ENCODE measurements at regions not wholly inside any gene's neighbourhood (a gene's known extent, or its start where the extent isn't known, plus 50 kb on each side); places are given as distances from the start of the nearest gene placed in this dataset.

GRCh38 chr18:4839639-4840038 is 357.4 kb downstream of the AKAIN1 start:
- TF ChIP-seq MYC (IDR thresholded peaks at IDR 0.05; ENCODE audit: low read depth, low read length) (no peak), POLR2A (IDR thresholded peaks at IDR 0.05; ENCODE audit: extremely low read depth, insufficient read length) (no peak), CTCF (IDR thresholded peaks at IDR 0.05; ENCODE audit: low read depth, low read length) (no peak), MAX (IDR thresholded peaks at IDR 0.05; ENCODE audit: low read depth, low read length) (no peak)
- DNase-seq (ENCODE audit: low read depth), result no peak

GRCh38 chr18:4836141-4836540 is 360.9 kb downstream of the AKAIN1 start:
- no peak for DNase-seq (ENCODE audit: low read depth)
- no peak overlapping the region for H3K4me3 ChIP-seq (ENCODE audit: low read depth, low read length)
- TF ChIP-seq CTCF (IDR thresholded peaks at IDR 0.05; ENCODE audit: low read depth, low read length) (no peak), MYC (IDR thresholded peaks at IDR 0.05; ENCODE audit: low read depth, low read length) (no peak), MAX (IDR thresholded peaks at IDR 0.05; ENCODE audit: low read depth, low read length) (no peak), POLR2A (IDR thresholded peaks at IDR 0.05; ENCODE audit: extremely low read depth, insufficient read length) (no peak)

More at GRCh38 chr18:4839639-4840038, 357.4 kb downstream of the AKAIN1 start:
- no peak overlapping the region for H3K4me3 ChIP-seq (ENCODE audit: low read depth, low read length)

GRCh38 chr18:4831791-4832375 is 365.2 kb downstream of the AKAIN1 start:
- no peak overlapping the region for H3K4me3 ChIP-seq (ENCODE audit: low read depth, low read length)
- no peak for DNase-seq (ENCODE audit: low read depth)
- no peak for TF ChIP-seq MYC (IDR thresholded peaks at IDR 0.05; ENCODE audit: low read depth, low read length)
- TF ChIP-seq MAX (IDR thresholded peaks at IDR 0.05; ENCODE audit: low read depth, low read length), result no peak
- TF ChIP-seq CTCF (IDR thresholded peaks at IDR 0.05; ENCODE audit: low read depth, low read length), result no peak
- TF ChIP-seq POLR2A (IDR thresholded peaks at IDR 0.05; ENCODE audit: extremely low read depth, insufficient read length), result no peak

- TF ChIP-seq POLR2A (IDR thresholded peaks at IDR 0.05; ENCODE audit: extremely low read depth, insufficient read length) (no peak), MYC (IDR thresholded peaks at IDR 0.05; ENCODE audit: low read depth, low read length) (no peak), MAX (IDR thresholded peaks at IDR 0.05; ENCODE audit: low read depth, low read length) (no peak), CTCF (IDR thresholded peaks at IDR 0.05; ENCODE audit: low read depth, low read length) (no peak)
- DNase-seq (ENCODE audit: low read depth), result no peak
- H3K4me3 ChIP-seq (ENCODE audit: low read depth, low read length), result no peak overlapping the region
These were observed 365.9 kb downstream of the AKAIN1 start for GRCh38 chr18:4831127-4831526.

- DNase-seq (ENCODE audit: low read depth), result no peak
- TF ChIP-seq MYC (IDR thresholded peaks at IDR 0.05; ENCODE audit: low read depth, low read length) (no peak), CTCF (IDR thresholded peaks at IDR 0.05; ENCODE audit: low read depth, low read length) (no peak), POLR2A (IDR thresholded peaks at IDR 0.05; ENCODE audit: extremely low read depth, insufficient read length) (no peak), MAX (IDR thresholded peaks at IDR 0.05; ENCODE audit: low read depth, low read length) (no peak)
- H3K4me3 ChIP-seq (ENCODE audit: low read depth, low read length), result no peak overlapping the region
These were observed 368.0 kb upstream of the DLGAP1 start for GRCh38 chr18:4823091-4823490.

Data from NB4 (cell line).